B cell (primary cell): ENCODE measurements at regions not wholly inside any gene's neighbourhood (a gene's known extent, or its start where the extent isn't known, plus 50 kb on each side); places are given as distances from the start of the nearest gene placed in this dataset.

Experiments used
- ATAC-seq: fragments of 200-7000 bp; cut with Tn5 transposase; one replicate; pipeline ENCODE4 v1.10.0; 2021; ENCODE audit warnings: low read depth, mild to moderate bottlenecking, moderate number of reproducible peaks, moderate library complexity
- CTCF ChIA-PET: fragments of 350-600 bp; sonication (Branson Sonifier 250); formaldehyde crosslinking; loops from one replicate; lab custom pipeline; 2021; ENCODE audit warnings: antibody characterized with exemption, inconsistent platforms; lab: Charles Lee
- POLR2A ChIA-PET: fragments of 350-600 bp; sonication (Branson Sonifier 250); formaldehyde crosslinking; loops from one replicate; lab custom pipeline; 2021; ENCODE audit warnings: antibody characterized with exemption; lab: Charles Lee
- DNase-seq: peaks from one replicate; pipeline ENCODE4 v3.0.0; 2013
- H2AFZ ChIP-seq: 2 replicates; pipeline ENCODE4 v1.6.1; 2012; ENCODE audit warnings: mild to moderate bottlenecking, low read depth, low read length; ENCODE audit not compliant: insufficient read depth, poor library complexity, severe bottlenecking
- H3K27ac ChIP-seq, 2 donors: 1 replicate in 1 of 2; 2 replicates in 1 of 2; pipeline ENCODE4 v1.5.1; 2012 to 2013; ENCODE audit warnings: low read length in 2 of 2, mild to moderate bottlenecking in 2 of 2, moderate library complexity in 1 of 2
- H3K27me3 ChIP-seq, 4 experiments: fragments of 200-600 bp in 1 of 4; sonication (generic) in 1 of 4; replicated peaks in 1 of 4; 1 replicate in 2 of 4; 2 replicates in 2 of 4; pipeline versions ENCODE4 v1.6.1 to v1.7.0; 2013 to 2016; ENCODE audit warnings: low read length in 3 of 4, mild to moderate bottlenecking in 2 of 4, mixed read lengths in 1 of 4, moderate library complexity in 1 of 4; ENCODE audit not compliant: insufficient read depth in 4 of 4, control insufficient read depth in 3 of 4; ENCODE audit errors: control extremely low read depth in 1 of 4
- H3K36me3 ChIP-seq, 2 experiments: replicated peaks in 1 of 2; 1 replicate in 1 of 2; 2 replicates in 1 of 2; pipeline versions ENCODE4 v1.6.1 to v1.7.1; 2013; ENCODE audit warnings: low read length in 1 of 2; ENCODE audit not compliant: insufficient read depth in 2 of 2, control insufficient read depth in 1 of 2; ENCODE audit errors: control extremely low read depth in 1 of 2, extremely low read depth in 1 of 2
- H3K4me1 ChIP-seq, 2 donors: fragments of 200-600 bp in 1 of 2; sonication (generic) in 1 of 2; 1 replicate in 1 of 2; 2 replicates in 1 of 2; pipeline versions ENCODE4 v1.5.1 to v1.6.1; 2013 to 2017; ENCODE audit warnings: low read length in 2 of 2; ENCODE audit not compliant: control insufficient read depth in 2 of 2, insufficient read depth in 2 of 2
- H3K4me2 ChIP-seq: replicated peaks from 2 replicates; pipeline ENCODE3; 2012; ENCODE audit warnings: mild to moderate bottlenecking, low read depth, low read length; ENCODE audit not compliant: poor library complexity, severe bottlenecking
- H3K4me3 ChIP-seq, 5 experiments: fragments of 200-600 bp in 1 of 5; sonication (generic) in 1 of 5; 1 replicate in 3 of 5; 2 replicates in 2 of 5; pipeline versions ENCODE4 v1.5.1 to v1.7.0; 2011 to 2016; ENCODE audit warnings: low read length in 4 of 5, mild to moderate bottlenecking in 4 of 5, low read depth in 2 of 5, control low read depth in 1 of 5, moderate library complexity in 1 of 5; ENCODE audit not compliant: insufficient read depth in 1 of 5; ENCODE audit errors: control extremely low read depth in 1 of 5, extremely low read depth in 1 of 5
- H3K79me2 ChIP-seq: fragments of 200-600 bp; sonication (generic); one replicate; pipeline ENCODE4 v1.6.0; 2016; ENCODE audit warnings: low read length; ENCODE audit not compliant: control insufficient read depth, insufficient read depth
- H3K9ac ChIP-seq: fragments of 200-600 bp; sonication (generic); 2 replicates; pipeline ENCODE4 v1.6.1; 2017; ENCODE audit warnings: mild to moderate bottlenecking, low read length, moderate library complexity
- H3K9me3 ChIP-seq, 3 donors: one replicate each; pipeline versions ENCODE4 v1.6.1 to v1.7.1; 2013; ENCODE audit warnings: low read length in 2 of 3; ENCODE audit not compliant: control insufficient read depth in 2 of 3, insufficient read depth in 1 of 3; ENCODE audit errors: control extremely low read depth in 1 of 3
- H4K20me1 ChIP-seq: 2 replicates; pipeline ENCODE4 v1.6.0; 2012; ENCODE audit warnings: mild to moderate bottlenecking, low read length; ENCODE audit not compliant: insufficient read depth, control insufficient read depth, poor library complexity, severe bottlenecking
- H3K27ac Mint-ChIP-seq: one replicate; pipeline ENCODE4 v1.8.0; 2021; ENCODE audit warnings: mixed read lengths
- H3K27me3 Mint-ChIP-seq: one replicate; pipeline ENCODE4 v1.8.0; 2021; ENCODE audit warnings: mixed read lengths
- H3K4me1 Mint-ChIP-seq: one replicate; pipeline ENCODE4 v1.8.0; 2021; ENCODE audit warnings: mixed read lengths
- H3K4me3 Mint-ChIP-seq: one replicate; pipeline ENCODE4 v1.8.0; 2021; ENCODE audit warnings: mixed read lengths
- H3K9me3 Mint-ChIP-seq: one replicate; pipeline ENCODE4 v1.8.0; 2022; ENCODE audit warnings: mixed read lengths; ENCODE audit not compliant: insufficient read depth
- EZH2 ChIP-seq: IDR thresholded peaks from 2 replicates; pipeline ENCODE4 v1.6.1; 2012; ENCODE audit warnings: borderline replicate concordance, low read depth, mild to moderate bottlenecking, moderate library complexity, low read length; ENCODE audit not compliant: insufficient read depth, poor library complexity, severe bottlenecking
- WGBS: methylation state at CpG from one replicate; pipeline ENCODE4 v1.1.5; 2013; ENCODE audit warnings: missing lambda C conversion rate; ENCODE audit not compliant: insufficient coverage; 5-methylcytosine and 5-hydroxymethylcytosine counted together
- intact Hi-C: fragments of 100-400 bp; cut with micrococcal nuclease; formaldehyde crosslinking; loops from one replicate; pipeline ENCODE4 v1.10.0; 2022
- TF ChIP-seq, protein P1 (sequence below): fragments of 200-600 bp; IDR thresholded peaks from one replicate; pipeline ENCODE4 v1.8.0; 2022; ENCODE audit warnings: antibody characterized with exemption, mild to moderate bottlenecking

DNA sequence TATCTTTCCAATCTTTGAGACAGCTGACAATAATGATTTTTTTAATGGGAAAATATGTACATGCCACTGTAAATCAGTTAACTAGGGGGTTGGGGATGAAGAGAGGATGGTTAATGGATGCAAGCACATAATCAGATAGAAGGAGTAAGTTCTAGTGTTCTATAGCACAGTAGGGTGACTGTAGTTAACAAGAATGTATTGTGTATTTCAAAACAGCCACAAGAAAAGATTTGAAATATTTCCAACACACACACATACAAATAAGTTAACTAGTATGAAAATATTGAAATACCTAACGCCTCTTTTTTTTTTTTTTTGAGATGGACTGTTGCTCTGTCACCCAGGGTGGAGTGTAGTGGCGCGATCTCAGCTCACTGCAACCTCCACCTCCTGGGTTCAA is 153.4 kb upstream of the SALL4 start:
- ChIA-PET CTCF (interaction anchor here (1.0 kb wide), 1 partner anchor 8 kb away, joined by 3 read pairs; no protein-coding TSS in a partner anchor), POLR2A (no interaction called here)
- Histone ChIP-seq H3K27ac (no peak overlapping the region), H4K20me1 (no peaks in the 10 kb centered on the region), H3K4me3 (no peak overlapping the region), H3K79me2 (no peaks in the 10 kb centered on the region), H3K36me3 (no peaks in the 10 kb centered on the region), H3K27me3 (peaks cover 0 to 3% (median 0%) of the 10 kb centered on the region in 4 experiments), H3K9ac (no peak overlapping the region), H3K9me3 (no peaks in the 10 kb centered on the region), H2AFZ (no peak overlapping the region), H3K4me2 (no peak overlapping the region), H3K4me1 (no peaks in the 10 kb centered on the region)
- H3K27ac Mint-ChIP-seq: no peak overlapping the region
- TF ChIP-seq, protein P1, sequence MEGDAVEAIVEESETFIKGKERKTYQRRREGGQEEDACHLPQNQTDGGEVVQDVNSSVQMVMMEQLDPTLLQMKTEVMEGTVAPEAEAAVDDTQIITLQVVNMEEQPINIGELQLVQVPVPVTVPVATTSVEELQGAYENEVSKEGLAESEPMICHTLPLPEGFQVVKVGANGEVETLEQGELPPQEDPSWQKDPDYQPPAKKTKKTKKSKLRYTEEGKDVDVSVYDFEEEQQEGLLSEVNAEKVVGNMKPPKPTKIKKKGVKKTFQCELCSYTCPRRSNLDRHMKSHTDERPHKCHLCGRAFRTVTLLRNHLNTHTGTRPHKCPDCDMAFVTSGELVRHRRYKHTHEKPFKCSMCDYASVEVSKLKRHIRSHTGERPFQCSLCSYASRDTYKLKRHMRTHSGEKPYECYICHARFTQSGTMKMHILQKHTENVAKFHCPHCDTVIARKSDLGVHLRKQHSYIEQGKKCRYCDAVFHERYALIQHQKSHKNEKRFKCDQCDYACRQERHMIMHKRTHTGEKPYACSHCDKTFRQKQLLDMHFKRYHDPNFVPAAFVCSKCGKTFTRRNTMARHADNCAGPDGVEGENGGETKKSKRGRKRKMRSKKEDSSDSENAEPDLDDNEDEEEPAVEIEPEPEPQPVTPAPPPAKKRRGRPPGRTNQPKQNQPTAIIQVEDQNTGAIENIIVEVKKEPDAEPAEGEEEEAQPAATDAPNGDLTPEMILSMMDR: no peak
- no peak for TF ChIP-seq EZH2
- H3K4me3 Mint-ChIP-seq: no peak overlapping the region
- WGBS: 100% methylated on average over 2 of the region's 3 CpGs
- H3K27me3 Mint-ChIP-seq: peaks cover 23% of the 10 kb centered on the region
- no peak for DNase-seq
- no peaks in the 10 kb centered on the region for H3K9me3 Mint-ChIP-seq
- H3K4me1 Mint-ChIP-seq: no peaks in the 10 kb centered on the region
- ATAC-seq: no peak
- intact Hi-C loops: no loop called here

DNA sequence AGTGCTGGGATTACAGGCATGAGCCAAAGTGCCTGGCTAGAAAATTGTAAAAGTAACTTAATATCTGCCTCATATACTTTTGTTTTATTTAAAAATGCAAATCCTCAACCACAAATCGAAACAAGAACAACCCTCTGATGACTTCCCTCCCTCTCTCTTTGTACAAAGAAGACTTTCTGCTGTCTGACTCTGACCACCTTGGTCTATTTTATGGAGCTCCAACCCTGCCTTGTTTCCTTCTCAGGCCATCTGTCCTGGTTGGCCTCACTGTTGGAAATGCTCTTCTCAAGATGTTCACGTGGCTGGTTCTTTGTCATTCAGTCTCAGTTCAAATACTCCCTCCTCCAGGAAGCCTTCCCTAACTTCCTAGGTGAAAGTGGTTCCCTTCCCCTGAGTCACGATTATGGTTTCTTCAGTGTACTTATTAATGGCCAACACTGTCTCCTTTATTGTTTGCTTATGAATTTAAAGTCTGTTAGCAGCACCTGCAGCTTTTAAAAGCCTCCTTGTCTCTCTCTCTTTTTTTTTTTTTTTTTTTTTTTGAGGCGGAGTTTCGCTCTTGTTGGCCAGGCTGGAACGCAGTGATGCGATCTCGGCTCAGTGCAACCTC is 151.5 kb upstream of the SALL4 start:
- H3K4me1 ChIP-seq: no peaks in the 10 kb centered on the region
- DNase-seq (no peak), ATAC-seq (no peak)
- no peaks in the 10 kb centered on the region for H3K36me3 ChIP-seq
- H4K20me1 ChIP-seq: no peaks in the 10 kb centered on the region
- H3K27ac Mint-ChIP-seq: no peak overlapping the region
- 94% methylated on average over 5 of the region's 8 CpGs for WGBS
- no peak overlapping the region for H3K9ac ChIP-seq
- no peak overlapping the region for H3K4me2 ChIP-seq
- CTCF ChIA-PET: no interaction called here
- no peaks in the 10 kb centered on the region for H3K9me3 Mint-ChIP-seq
- H3K4me3 Mint-ChIP-seq: no peak overlapping the region
- H3K27me3 ChIP-seq: no peaks in the 10 kb centered on the region
- H3K4me1 Mint-ChIP-seq: no peaks in the 10 kb centered on the region
- no peak overlapping the region for H3K27ac ChIP-seq
- no peaks in the 10 kb centered on the region for H3K79me2 ChIP-seq
- peaks cover 9% of the 10 kb centered on the region for H3K27me3 Mint-ChIP-seq
- intact Hi-C loops: no loop called here
- no peak overlapping the region for H3K4me3 ChIP-seq
- TF ChIP-seq, protein P1: no peak
- no peak for TF ChIP-seq EZH2
- POLR2A ChIA-PET: no interaction called here
- no peaks in the 10 kb centered on the region for H3K9me3 ChIP-seq
- no peak overlapping the region for H2AFZ ChIP-seq
